Hepatocyte (in vitro differentiated cells): ENCODE measurements at regions not wholly inside any gene's neighbourhood (a gene's known extent, or its start where the extent isn't known, plus 50 kb on each side); places are given as distances from the start of the nearest gene placed in this dataset.

Experiments
- EZH2 ChIP-seq: fragments of 200-600 bp; sonication (generic); IDR thresholded peaks from 2 replicates; pipeline ENCODE4 v1.6.1; 2016; ENCODE audit warnings: antibody characterized with exemption, mild to moderate bottlenecking, borderline replicate concordance
- EZH2phosphoT487 ChIP-seq: fragments of 200-600 bp; sonication (generic); IDR thresholded peaks from one replicate; pipeline ENCODE4 v1.6.1; 2018; ENCODE audit warnings: antibody characterized with exemption, mild to moderate bottlenecking, low read depth, moderate library complexity; ENCODE audit not compliant: unreplicated experiment, severe bottlenecking
- TF ChIP-seq, protein P1 (sequence below): fragments of 200-600 bp; sonication (generic); IDR thresholded peaks from 2 replicates; pipeline ENCODE4 v1.5.1; 2016; ENCODE audit warnings: antibody characterized with exemption, mild to moderate bottlenecking; ENCODE audit not compliant: poor library complexity

DNA sequence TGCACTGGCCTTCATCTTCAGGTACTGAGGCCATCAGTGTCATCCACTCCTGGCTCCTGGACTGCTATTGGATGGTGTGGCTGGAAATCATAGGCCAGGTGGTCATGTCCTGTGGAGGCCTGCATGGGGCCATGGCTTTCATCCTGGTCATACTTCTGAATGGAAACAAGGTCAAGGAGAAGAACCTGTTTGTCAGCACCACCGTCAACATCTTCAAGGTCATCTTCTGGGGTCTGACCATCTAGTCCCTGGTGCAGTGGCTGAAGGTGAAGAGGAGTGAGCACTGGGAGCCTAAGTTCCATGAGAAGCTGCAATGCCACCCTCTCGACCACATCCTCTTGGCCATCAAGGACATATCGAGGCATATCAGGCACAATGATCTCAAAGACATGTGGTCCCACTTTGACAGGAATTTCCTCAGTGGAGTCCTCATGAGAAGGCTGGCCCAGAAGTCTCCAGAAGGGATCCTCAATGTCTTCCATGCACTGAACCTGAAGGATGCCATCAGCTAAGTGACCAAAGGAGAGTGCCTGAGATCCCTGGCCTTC lies 120.0 kb upstream of the SERPIND1 start:
- TF ChIP-seq, protein P1, sequence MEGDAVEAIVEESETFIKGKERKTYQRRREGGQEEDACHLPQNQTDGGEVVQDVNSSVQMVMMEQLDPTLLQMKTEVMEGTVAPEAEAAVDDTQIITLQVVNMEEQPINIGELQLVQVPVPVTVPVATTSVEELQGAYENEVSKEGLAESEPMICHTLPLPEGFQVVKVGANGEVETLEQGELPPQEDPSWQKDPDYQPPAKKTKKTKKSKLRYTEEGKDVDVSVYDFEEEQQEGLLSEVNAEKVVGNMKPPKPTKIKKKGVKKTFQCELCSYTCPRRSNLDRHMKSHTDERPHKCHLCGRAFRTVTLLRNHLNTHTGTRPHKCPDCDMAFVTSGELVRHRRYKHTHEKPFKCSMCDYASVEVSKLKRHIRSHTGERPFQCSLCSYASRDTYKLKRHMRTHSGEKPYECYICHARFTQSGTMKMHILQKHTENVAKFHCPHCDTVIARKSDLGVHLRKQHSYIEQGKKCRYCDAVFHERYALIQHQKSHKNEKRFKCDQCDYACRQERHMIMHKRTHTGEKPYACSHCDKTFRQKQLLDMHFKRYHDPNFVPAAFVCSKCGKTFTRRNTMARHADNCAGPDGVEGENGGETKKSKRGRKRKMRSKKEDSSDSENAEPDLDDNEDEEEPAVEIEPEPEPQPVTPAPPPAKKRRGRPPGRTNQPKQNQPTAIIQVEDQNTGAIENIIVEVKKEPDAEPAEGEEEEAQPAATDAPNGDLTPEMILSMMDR: no peak
- no peak for TF ChIP-seq EZH2
- TF ChIP-seq EZH2phosphoT487: no peak
